HUES64 (cell line): ENCODE measurements at regions not wholly inside any gene's neighbourhood (a gene's known extent, or its start where the extent isn't known, plus 50 kb on each side); places are given as distances from the start of the nearest gene placed in this dataset.
"Not testable (repeated sequence)": the region's sequence is repeated elsewhere in the genome, so short reads cannot be mapped to it uniquely, and the experiment has no call there.

Source experiments
- H3K27ac ChIP-seq: 2 replicates; pipeline ENCODE4 v1.7.0; 2013; ENCODE audit warnings: low read depth, low read length, inconsistent platforms
- H3K27me3 ChIP-seq: 2 replicates; pipeline ENCODE4 v1.6.1; 2013; ENCODE audit warnings: mild to moderate bottlenecking, low read length; ENCODE audit not compliant: insufficient read depth
- H3K36me3 ChIP-seq: 2 replicates; pipeline ENCODE4 v1.6.1; 2013; ENCODE audit warnings: mild to moderate bottlenecking, low read length; ENCODE audit not compliant: insufficient read depth
- H3K4me1 ChIP-seq: 2 replicates; pipeline ENCODE4 v1.6.1; 2013; ENCODE audit warnings: mild to moderate bottlenecking, low read length, moderate library complexity; ENCODE audit not compliant: insufficient read depth
- H3K4me3 ChIP-seq: 2 replicates; pipeline ENCODE4 v1.5.1; 2013; ENCODE audit warnings: mild to moderate bottlenecking, low read length, moderate library complexity
- H3K9ac ChIP-seq: 2 replicates; pipeline ENCODE4 v1.6.1; 2013; ENCODE audit warnings: mild to moderate bottlenecking, low read depth, low read length
- H3K9me3 ChIP-seq: 2 replicates; pipeline ENCODE4 v1.6.1; 2013; ENCODE audit warnings: low read depth, low read length; ENCODE audit not compliant: insufficient read depth
- WGBS: fragments of 150-250, 120-280 bp; methylation state at CpG from one replicate; pipeline ENCODE4 v1.1.7; 2013; ENCODE audit warnings: missing lambda C conversion rate; 5-methylcytosine and 5-hydroxymethylcytosine counted together

GRCh38 chr1:229132706-229133105 is 138.2 kb upstream of the RAB4A start:
- H3K4me1 ChIP-seq = 0 out of 2 replicates have a peak, but pooled peaks cover 5% of the 10 kb centered on the region
- H3K36me3 ChIP-seq = no peaks in the 10 kb centered on the region

GRCh38 chr1:229133151-229133550 is 137.8 kb upstream of the RAB4A start:
- Histone ChIP-seq H3K4me3 (no peak overlapping the region), H3K4me1 (0 out of 2 replicates have a peak, but pooled peaks cover 5% of the 10 kb centered on the region), H3K9me3 (peaks cover 21% of the 10 kb centered on the region), H3K36me3 (no peaks in the 10 kb centered on the region), H3K27me3 (0 out of 2 replicates have a peak, but pooled peaks cover 3% of the 10 kb centered on the region), H3K9ac (no peak overlapping the region), H3K27ac (no peak overlapping the region)
- WGBS = 91% methylated on average over 2 of the region's 2 CpGs

More at GRCh38 chr1:229132706-229133105, 138.2 kb upstream of the RAB4A start:
- no peak overlapping the region for H3K27ac ChIP-seq
- 0 out of 2 replicates have a peak, but pooled peaks cover 3% of the 10 kb centered on the region for H3K27me3 ChIP-seq
- H3K9ac ChIP-seq = no peak overlapping the region
- peaks cover 21% of the 10 kb centered on the region for H3K9me3 ChIP-seq
- no peak overlapping the region for H3K4me3 ChIP-seq

DNA sequence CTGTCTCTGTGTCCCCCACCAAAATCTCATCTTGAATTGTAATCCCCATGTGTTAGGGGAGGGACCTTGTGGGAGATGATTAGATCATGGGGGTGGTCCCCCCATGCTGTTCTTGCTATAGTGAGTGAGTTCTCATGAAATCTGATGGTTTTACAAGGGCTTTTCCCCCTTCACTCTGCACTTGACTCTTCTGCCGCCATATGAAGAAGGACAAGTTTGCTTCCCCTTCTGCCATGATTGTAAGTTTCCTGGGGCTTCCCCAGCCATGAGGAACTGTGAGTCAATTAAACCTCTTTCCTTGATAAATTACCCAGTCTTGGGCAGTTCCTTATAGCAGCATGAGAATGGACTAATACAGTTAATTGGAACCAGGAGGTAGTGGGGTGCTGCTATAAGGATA is 137.1 kb upstream of the RAB4A start:
- no peak overlapping the region for H3K27ac ChIP-seq
- WGBS = 100% methylated on average over 1 of the region's 1 CpG
- 0 out of 2 replicates have a peak, but pooled peaks cover 5% of the 10 kb centered on the region for H3K4me1 ChIP-seq
- no peak overlapping the region for H3K9ac ChIP-seq
- 0 out of 2 replicates have a peak, but pooled peaks cover 3% of the 10 kb centered on the region for H3K27me3 ChIP-seq
- H3K9me3 ChIP-seq = peaks cover 21% of the 10 kb centered on the region
- no peaks in the 10 kb centered on the region for H3K36me3 ChIP-seq
- H3K4me3 ChIP-seq = no peak overlapping the region

- not testable (repeated sequence) for H3K4me1 ChIP-seq, H3K9ac ChIP-seq, H3K36me3 ChIP-seq, H3K4me3 ChIP-seq, H3K27me3 ChIP-seq, H3K27ac ChIP-seq
- peaks cover 21% of the 10 kb centered on the region for H3K9me3 ChIP-seq
These were observed 136.3 kb upstream of the RAB4A start for GRCh38 chr1:229134381-229135217.

DNA sequence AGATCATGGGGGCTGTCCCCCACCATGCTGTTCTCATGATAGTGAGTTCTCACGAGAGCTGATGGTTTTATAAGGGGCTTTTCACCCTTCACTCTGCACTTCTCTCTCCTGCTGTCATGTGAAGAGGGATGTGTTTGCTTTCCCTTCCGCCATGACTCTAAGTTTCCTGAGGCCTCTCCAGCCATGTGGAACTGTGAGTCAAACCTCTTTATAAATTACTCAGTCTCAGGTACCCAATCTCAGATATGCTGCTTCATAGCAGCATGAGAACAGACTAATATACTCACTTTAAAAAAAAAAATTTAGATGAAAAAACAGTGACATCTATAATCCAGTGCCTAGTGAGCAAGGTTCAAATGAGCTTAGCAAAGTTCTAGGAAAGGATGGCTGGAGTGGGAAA is 135.1 kb upstream of the RAB4A start:
- Histone ChIP-seq H3K27me3 (no peaks in the 10 kb centered on the region), H3K36me3 (no peaks in the 10 kb centered on the region), H3K4me1 (0 out of 2 replicates have a peak, but pooled peaks cover 7% of the 10 kb centered on the region), H3K9ac (no peak overlapping the region), H3K4me3 (no peak overlapping the region), H3K9me3 (peaks cover 21% of the 10 kb centered on the region), H3K27ac (no peak overlapping the region)
- WGBS = 65% methylated on average over 2 of the region's 2 CpGs

- H3K4me3 ChIP-seq = no peak overlapping the region
- peaks cover 21% of the 10 kb centered on the region for H3K9me3 ChIP-seq
- H3K27ac ChIP-seq = no peak overlapping the region
- H3K36me3 ChIP-seq = no peaks in the 10 kb centered on the region
- H3K27me3 ChIP-seq = no peaks in the 10 kb centered on the region
- H3K4me1 ChIP-seq = 0 out of 2 replicates have a peak, but pooled peaks cover 7% of the 10 kb centered on the region
- no peak overlapping the region for H3K9ac ChIP-seq
- WGBS = 83% methylated on average over 3 of the region's 3 CpGs
These were observed 134.1 kb upstream of the RAB4A start for GRCh38 chr1:229136822-229137221.

GRCh38 chr1:229137271-229137670 is 133.6 kb upstream of the RAB4A start:
- Histone ChIP-seq H3K27me3 (no peaks in the 10 kb centered on the region), H3K9ac (no peak overlapping the region), H3K4me3 (no peak overlapping the region), H3K27ac (no peak overlapping the region), H3K4me1 (0 out of 2 replicates have a peak, but pooled peaks cover 7% of the 10 kb centered on the region), H3K9me3 (peaks cover 21% of the 10 kb centered on the region), H3K36me3 (no peaks in the 10 kb centered on the region)

- H3K9me3 ChIP-seq = peaks cover 21% of the 10 kb centered on the region
- no peaks in the 10 kb centered on the region for H3K27me3 ChIP-seq
- H3K4me1 ChIP-seq = 0 out of 2 replicates have a peak, but pooled peaks cover 7% of the 10 kb centered on the region
- H3K9ac ChIP-seq = no peak overlapping the region
- no peaks in the 10 kb centered on the region for H3K36me3 ChIP-seq
- 97% methylated on average over 3 of the region's 3 CpGs for WGBS
- no peak overlapping the region for H3K27ac ChIP-seq
- H3K4me3 ChIP-seq = no peak overlapping the region
These were observed 132.9 kb upstream of the RAB4A start for GRCh38 chr1:229138058-229138457.

DNA sequence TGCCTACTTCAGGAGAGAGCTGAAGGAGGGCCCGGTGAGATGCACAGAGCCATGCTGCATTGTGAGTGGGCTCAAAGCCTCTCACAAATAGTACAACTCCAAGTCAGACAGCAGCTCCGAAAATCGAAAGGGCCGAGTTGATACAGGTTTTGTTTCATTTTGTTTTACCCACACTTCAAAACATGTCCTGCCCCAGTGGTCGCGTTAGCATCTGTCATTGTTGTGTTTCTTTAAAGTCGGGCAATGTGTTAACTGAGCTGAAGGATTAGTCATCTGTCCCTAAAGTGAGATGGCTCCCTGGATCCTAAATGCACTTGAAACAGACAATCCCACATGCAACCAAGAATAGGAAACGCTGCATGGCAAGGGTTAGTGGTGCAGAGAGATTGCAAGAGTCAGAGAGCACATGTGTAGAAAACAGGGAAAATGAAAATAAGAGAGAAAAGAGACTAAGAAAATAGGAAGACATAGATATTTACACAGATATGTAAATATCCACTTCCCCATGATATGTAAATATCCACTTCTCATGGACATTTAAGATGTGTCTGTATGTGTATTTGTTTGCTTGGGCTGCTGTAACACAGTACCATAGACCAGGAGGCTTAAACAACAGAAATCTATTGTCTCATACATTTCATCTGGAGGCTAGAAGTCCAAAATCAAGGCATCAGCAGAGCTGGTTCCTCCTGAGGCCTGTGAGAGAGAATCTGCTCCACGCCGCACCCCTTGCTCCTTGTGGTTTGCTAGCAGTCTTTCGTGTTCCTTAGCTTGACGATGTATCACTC is 131.4 kb upstream of the RAB4A start:
- WGBS = 85% methylated on average over 12 of the region's 12 CpGs
- Histone ChIP-seq H3K4me3 (no peak overlapping the region), H3K4me1 (0 out of 2 replicates have a peak, but pooled peaks cover 7% of the 10 kb centered on the region), H3K27me3 (no peaks in the 10 kb centered on the region), H3K9me3 (peaks cover 14% of the 10 kb centered on the region), H3K27ac (no peak overlapping the region), H3K36me3 (no peaks in the 10 kb centered on the region), H3K9ac (no peak overlapping the region)

DNA sequence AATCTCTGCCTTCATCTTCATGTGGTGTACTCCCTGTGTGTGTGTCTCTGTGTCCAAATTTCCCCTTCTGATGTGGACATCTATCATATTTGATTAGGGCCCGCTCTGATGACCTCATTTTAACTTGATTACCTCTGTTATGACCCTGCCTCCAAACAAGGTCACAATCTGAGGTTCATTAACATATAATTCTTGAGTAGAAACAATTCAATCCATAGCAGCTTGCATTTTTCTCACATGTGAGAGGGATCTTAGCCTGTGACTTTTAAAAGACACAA is 130.9 kb upstream of the RAB4A start:
- Histone ChIP-seq H3K4me1 (0 out of 2 replicates have a peak, but pooled peaks cover 7% of the 10 kb centered on the region), H3K4me3 (no peak overlapping the region), H3K36me3 (no peaks in the 10 kb centered on the region), H3K9me3 (peaks cover 9% of the 10 kb centered on the region), H3K27me3 (no peaks in the 10 kb centered on the region), H3K9ac (no peak overlapping the region), H3K27ac (no peak overlapping the region)
- 92% methylated on average over 1 of the region's 1 CpG for WGBS

GRCh38 chr1:229141271-229141670 is 129.6 kb upstream of the RAB4A start:
- Histone ChIP-seq H3K4me1 (0 out of 2 replicates have a peak, but pooled peaks cover 7% of the 10 kb centered on the region), H3K9ac (no peak overlapping the region), H3K36me3 (no peaks in the 10 kb centered on the region), H3K4me3 (no peak overlapping the region), H3K9me3 (no peaks in the 10 kb centered on the region), H3K27ac (no peak overlapping the region), H3K27me3 (no peaks in the 10 kb centered on the region)
- 97% methylated on average over 2 of the region's 2 CpGs for WGBS
